Neural progenitor cell (in vitro differentiated cells): ENCODE measurements at regions not wholly inside any gene's neighbourhood (a gene's known extent, or its start where the extent isn't known, plus 50 kb on each side); places are given as distances from the start of the nearest gene placed in this dataset.
"Not testable (repeated sequence)": the region's sequence is repeated elsewhere in the genome, so short reads cannot be mapped to it uniquely, and the experiment has no call there.

Source experiments
- DNase-seq: peaks from one replicate; pipeline ENCODE4 v3.0.0-alpha.2; 2016; ENCODE audit warnings: low spot score
- H2AFZ ChIP-seq: fragments of 200-600 bp; sonication (generic); replicated peaks from 2 replicates; pipeline ENCODE4 v1.6.1; 2016; ENCODE audit warnings: antibody characterized with exemption
- H3F3A ChIP-seq: fragments of 200-600 bp; sonication (generic); 2 replicates; pipeline ENCODE4 v1.6.1; 2016; ENCODE audit warnings: antibody characterized with exemption, low read depth
- H3K27ac ChIP-seq: fragments of 200-600 bp; sonication (generic); 2 replicates; pipeline ENCODE4 v1.5.1; 2016; ENCODE audit warnings: mild to moderate bottlenecking
- H3K27me3 ChIP-seq: fragments of 200-600 bp; sonication (generic); 2 replicates; pipeline ENCODE4 v1.6.1; 2016; ENCODE audit warnings: mild to moderate bottlenecking, moderate library complexity
- H3K36me3 ChIP-seq: fragments of 200-600 bp; sonication (generic); 2 replicates; pipeline ENCODE4 v1.5.1; 2016
- H3K4me1 ChIP-seq: fragments of 200-600 bp; sonication (generic); 2 replicates; pipeline ENCODE4 v1.6.1; 2016; ENCODE audit warnings: mixed run types
- H3K4me2 ChIP-seq: fragments of 200-600 bp; sonication (generic); 2 replicates; pipeline ENCODE4 v1.6.1; 2016
- H3K4me3 ChIP-seq: fragments of 200-600 bp; sonication (generic); 2 replicates; pipeline ENCODE4 v1.5.1; 2016
- H3K79me2 ChIP-seq: fragments of 200-600 bp; sonication (generic); 2 replicates; pipeline ENCODE4 v1.6.1; 2016; ENCODE audit warnings: low read depth
- H3K9ac ChIP-seq: fragments of 200-600 bp; sonication (generic); 2 replicates; pipeline ENCODE4 v1.6.1; 2016
- H3K9me3 ChIP-seq: fragments of 200-600 bp; sonication (generic); 2 replicates; pipeline ENCODE4 v1.5.1; 2016; ENCODE audit warnings: low read depth
- H4K20me1 ChIP-seq: fragments of 200-600 bp; sonication (generic); 2 replicates; pipeline ENCODE4 v1.6.1; 2016; ENCODE audit warnings: low read depth
- H3K27ac Mint-ChIP-seq: 3 replicates; pipeline ENCODE4 v1.8.0; 2021; ENCODE audit warnings: mixed read lengths
- H3K27me3 Mint-ChIP-seq: 2 replicates; pipeline ENCODE4 v1.8.0; 2022; ENCODE audit warnings: low read depth, mild to moderate bottlenecking, inconsistent platforms, moderate library complexity, mixed read lengths; ENCODE audit not compliant: insufficient read depth
- H3K36me3 Mint-ChIP-seq: 3 replicates; pipeline ENCODE4 v1.8.0; 2021; ENCODE audit warnings: mixed read lengths
- H3K4me1 Mint-ChIP-seq: 3 replicates; pipeline ENCODE4 v1.8.0; 2021; ENCODE audit warnings: mixed read lengths
- H3K4me3 Mint-ChIP-seq: 3 replicates; pipeline ENCODE4 v1.8.0; 2021; ENCODE audit warnings: mild to moderate bottlenecking, moderate library complexity, mixed read lengths
- H3K9me3 Mint-ChIP-seq: 3 replicates; pipeline ENCODE4 v1.8.0; 2020; ENCODE audit warnings: mixed read lengths
- CTCF ChIP-seq: fragments of 200-600 bp; sonication (generic); IDR thresholded peaks from 2 replicates; pipeline ENCODE4 v1.5.1; 2017; ENCODE audit warnings: antibody characterized with exemption, mild to moderate bottlenecking
- EZH2 ChIP-seq: fragments of 200-600 bp; sonication (generic); IDR thresholded peaks from 2 replicates; pipeline ENCODE4 v1.6.1; 2017; ENCODE audit warnings: antibody characterized with exemption, mild to moderate bottlenecking, moderate library complexity
- EZH2phosphoT487 ChIP-seq: fragments of 200-600 bp; sonication (generic); IDR thresholded peaks from 2 replicates; pipeline ENCODE4 v1.6.1; 2017; ENCODE audit warnings: antibody characterized with exemption

GRCh38 chr13:112286733-112287132, 89.4 kb upstream of the SPACA7 start:
- H3K79me2 ChIP-seq, H3K9ac ChIP-seq, H4K20me1 ChIP-seq, H3K27ac ChIP-seq, H3K9me3 ChIP-seq, H3K27ac Mint-ChIP-seq, H3F3A ChIP-seq, H3K27me3 Mint-ChIP-seq, H3K27me3 ChIP-seq, H3K36me3 Mint-ChIP-seq, H2AFZ ChIP-seq, H3K36me3 ChIP-seq, H3K4me1 ChIP-seq, H3K4me3 ChIP-seq, H3K9me3 Mint-ChIP-seq, H3K4me3 Mint-ChIP-seq, DNase-seq, H3K4me2 ChIP-seq, H3K4me1 Mint-ChIP-seq: not testable (repeated sequence)

- DNase-seq = no peak
- peaks cover 11% of the 10 kb centered on the region for H3K27me3 Mint-ChIP-seq
- no peak overlapping the region for H3K4me3 Mint-ChIP-seq
- H3K4me3 ChIP-seq = no peak overlapping the region
- TF ChIP-seq EZH2 (no peak), EZH2phosphoT487 (no peak), CTCF (no peak)
- peaks cover 7% of the 10 kb centered on the region for H3K27me3 ChIP-seq
- H3K9me3 Mint-ChIP-seq = no peaks in the 10 kb centered on the region
- no peaks in the 10 kb centered on the region for H3K9me3 ChIP-seq
- H3K9ac ChIP-seq = no peak overlapping the region
- H4K20me1 ChIP-seq = no peaks in the 10 kb centered on the region
- H3K4me1 Mint-ChIP-seq = peaks cover 6% of the 10 kb centered on the region
- H3K36me3 Mint-ChIP-seq = no peaks in the 10 kb centered on the region
- H3K27ac Mint-ChIP-seq = no peak overlapping the region
- H2AFZ ChIP-seq = no peak overlapping the region
- no peak overlapping the region for H3K27ac ChIP-seq
- no peaks in the 10 kb centered on the region for H3F3A ChIP-seq
- no peak overlapping the region for H3K4me2 ChIP-seq
- no peaks in the 10 kb centered on the region for H3K4me1 ChIP-seq
- H3K79me2 ChIP-seq = no peaks in the 10 kb centered on the region
- no peaks in the 10 kb centered on the region for H3K36me3 ChIP-seq
These were observed 55.9 kb upstream of the SPACA7 start for GRCh38 chr13:112320303-112320702.

GRCh38 chr13:112322557-112322956, 53.6 kb upstream of the SPACA7 start:
- Mint-ChIP-seq H3K36me3 (no peaks in the 10 kb centered on the region), H3K9me3 (no peaks in the 10 kb centered on the region), H3K4me1 (peaks cover 13% of the 10 kb centered on the region), H3K27ac (no peak overlapping the region), H3K4me3 (no peak overlapping the region), H3K27me3 (peaks cover 17% of the 10 kb centered on the region)
- no peaks in the 10 kb centered on the region for H3K4me1 ChIP-seq
- H3K36me3 ChIP-seq = no peaks in the 10 kb centered on the region
- no peaks in the 10 kb centered on the region for H3F3A ChIP-seq
- H3K79me2 ChIP-seq = no peaks in the 10 kb centered on the region
- H3K4me2 ChIP-seq = no peak overlapping the region
- H3K27ac ChIP-seq = no peak overlapping the region
- H4K20me1 ChIP-seq = no peaks in the 10 kb centered on the region
- no peak overlapping the region for H3K4me3 ChIP-seq
- TF ChIP-seq EZH2 (no peak), EZH2phosphoT487 (no peak), CTCF (no peak)
- no peak overlapping the region for H3K9ac ChIP-seq
- no peaks in the 10 kb centered on the region for H3K9me3 ChIP-seq
- no peak for DNase-seq
- H3K27me3 ChIP-seq = peaks cover 7% of the 10 kb centered on the region
- H2AFZ ChIP-seq = no peak overlapping the region

- Mint-ChIP-seq H3K4me3 (no peak overlapping the region), H3K27me3 (peaks cover 16% of the 10 kb centered on the region), H3K27ac (no peak overlapping the region), H3K4me1 (peaks cover 13% of the 10 kb centered on the region), H3K36me3 (no peaks in the 10 kb centered on the region), H3K9me3 (no peaks in the 10 kb centered on the region)
- peaks cover 7% of the 10 kb centered on the region for H3K27me3 ChIP-seq
- no peaks in the 10 kb centered on the region for H3K9me3 ChIP-seq
- no peak overlapping the region for H3K4me2 ChIP-seq
- H3F3A ChIP-seq = no peaks in the 10 kb centered on the region
- H2AFZ ChIP-seq = no peak overlapping the region
- H4K20me1 ChIP-seq = no peaks in the 10 kb centered on the region
- DNase-seq = peak; percentile 36
- no peaks in the 10 kb centered on the region for H3K79me2 ChIP-seq
- TF ChIP-seq EZH2 (no peak), CTCF (no peak), EZH2phosphoT487 (no peak)
- no peak overlapping the region for H3K9ac ChIP-seq
- H3K4me1 ChIP-seq = no peaks in the 10 kb centered on the region
- H3K36me3 ChIP-seq = no peaks in the 10 kb centered on the region
- no peak overlapping the region for H3K27ac ChIP-seq
- H3K4me3 ChIP-seq = no peak overlapping the region
These were observed 52.0 kb upstream of the SPACA7 start for GRCh38 chr13:112324116-112324515.
